CD14-positive monocyte (primary cell): ENCODE measurements at regions not wholly inside any gene's neighbourhood (a gene's known extent, or its start where the extent isn't known, plus 50 kb on each side); places are given as distances from the start of the nearest gene placed in this dataset.

Source experiments
- DNase-seq, 3 donors: peaks; one replicate each; pipeline ENCODE4 v3.0.0-alpha.2; 2011 to 2022
- H2AFZ ChIP-seq: 2 replicates; pipeline ENCODE4 v1.6.0; 2012; ENCODE audit warnings: mild to moderate bottlenecking, low read depth, low read length, inconsistent platforms; ENCODE audit not compliant: insufficient read depth, poor library complexity, severe bottlenecking
- H3K27ac ChIP-seq, 2 donors: 1 replicate in 1 of 2; 2 replicates in 1 of 2; pipeline ENCODE4 v1.5.1; 2012 to 2013; ENCODE audit warnings: low read length in 2 of 2, control low read depth in 1 of 2, inconsistent platforms in 1 of 2, low read depth in 1 of 2, mild to moderate bottlenecking in 1 of 2
- H3K27me3 ChIP-seq, 2 donors: one replicate each; pipeline versions ENCODE4 v1.6.0 to v1.6.1; 2011 to 2013; ENCODE audit warnings: low read length in 2 of 2; ENCODE audit not compliant: control insufficient read depth in 2 of 2, insufficient read depth in 2 of 2
- H3K36me3 ChIP-seq, 2 donors: replicated peaks in 1 of 2; 1 replicate in 1 of 2; 2 replicates in 1 of 2; pipeline versions ENCODE4 v1.5.1 to v1.6.1; 2012 to 2013; ENCODE audit warnings: low read length in 2 of 2, control low read depth in 1 of 2, inconsistent platforms in 1 of 2, mild to moderate bottlenecking in 1 of 2; ENCODE audit not compliant: insufficient read depth in 2 of 2, control insufficient read depth in 1 of 2
- H3K4me1 ChIP-seq, 2 donors: 1 replicate in 1 of 2; 2 replicates in 1 of 2; pipeline versions ENCODE4 v1.5.1 to v1.6.1; 2012 to 2013; ENCODE audit warnings: low read length in 2 of 2, control low read depth in 1 of 2, inconsistent platforms in 1 of 2, mild to moderate bottlenecking in 1 of 2, moderate library complexity in 1 of 2; ENCODE audit not compliant: insufficient read depth in 2 of 2, control insufficient read depth in 1 of 2
- H3K4me2 ChIP-seq: replicated peaks from 2 replicates; pipeline ENCODE3; 2012; ENCODE audit warnings: low read length, moderate library complexity, mild to moderate bottlenecking; ENCODE audit not compliant: poor library complexity, severe bottlenecking; ENCODE audit errors: extremely low read depth
- H3K4me3 ChIP-seq, 3 experiments: fragments of 200-600 bp in 1 of 3; sonication (generic) in 1 of 3; replicated peaks in 1 of 3; 1 replicate in 2 of 3; 2 replicates in 1 of 3; pipeline ENCODE4 v1.5.1; 2011 to 2013; ENCODE audit warnings: low read length in 3 of 3, mild to moderate bottlenecking in 3 of 3, control low read depth in 2 of 3, low read depth in 2 of 3, inconsistent platforms in 1 of 3, moderate library complexity in 1 of 3
- H3K79me2 ChIP-seq: 2 replicates; pipeline ENCODE4 v1.6.0; 2012; ENCODE audit warnings: mild to moderate bottlenecking, control low read depth, inconsistent platforms, low read length, moderate library complexity; ENCODE audit not compliant: insufficient read depth
- H3K9ac ChIP-seq: 2 replicates; pipeline ENCODE4 v1.6.0; 2017; ENCODE audit warnings: low read length, mild to moderate bottlenecking; ENCODE audit not compliant: insufficient read depth, poor library complexity, severe bottlenecking
- H3K9me3 ChIP-seq, 2 donors: replicated peaks in 1 of 2; 1 replicate in 1 of 2; 2 replicates in 1 of 2; pipeline versions ENCODE4 v1.5.1 to v1.6.1; 2012 to 2013; ENCODE audit warnings: low read length in 2 of 2, control low read depth in 1 of 2; ENCODE audit not compliant: control insufficient read depth in 1 of 2, insufficient read depth in 1 of 2
- H4K20me1 ChIP-seq: 2 replicates; pipeline ENCODE4 v1.6.0; 2012; ENCODE audit warnings: mild to moderate bottlenecking, low read length, control low read depth, moderate library complexity; ENCODE audit not compliant: insufficient read depth
- H3K27ac Mint-ChIP-seq, 7 donors: one replicate each; pipeline ENCODE4 v1.8.0; 2020; ENCODE audit warnings: mild to moderate bottlenecking in 7 of 7, mixed read lengths in 7 of 7, moderate library complexity in 6 of 7, inconsistent platforms in 2 of 7
- H3K27me3 Mint-ChIP-seq, 3 donors: one replicate each; pipeline ENCODE4 v1.8.0; 2021 to 2022; ENCODE audit warnings: low read depth in 3 of 3, mild to moderate bottlenecking in 3 of 3, mixed read lengths in 3 of 3, moderate library complexity in 3 of 3, inconsistent platforms in 1 of 3
- H3K36me3 Mint-ChIP-seq, 2 donors: one replicate each; pipeline ENCODE4 v1.8.0; 2020; ENCODE audit warnings: mixed read lengths in 2 of 2, inconsistent platforms in 1 of 2, mild to moderate bottlenecking in 1 of 2
- H3K4me1 Mint-ChIP-seq: one replicate; pipeline ENCODE4 v1.8.0; 2020; ENCODE audit warnings: mild to moderate bottlenecking, mixed read lengths
- H3K4me3 Mint-ChIP-seq, 2 donors: one replicate each; pipeline ENCODE4 v1.8.0; 2020; ENCODE audit warnings: mild to moderate bottlenecking in 2 of 2, mixed read lengths in 2 of 2, moderate library complexity in 1 of 2
- H3K9me3 Mint-ChIP-seq, 7 donors: one replicate each; pipeline ENCODE4 v1.8.0; 2020 to 2022; ENCODE audit warnings: mixed read lengths in 7 of 7, mild to moderate bottlenecking in 6 of 7, moderate library complexity in 6 of 7, inconsistent platforms in 2 of 7
- WGBS: methylation state at CpG from one replicate; pipeline ENCODE4 v1.1.5; 2013; ENCODE audit warnings: missing lambda C conversion rate; ENCODE audit not compliant: insufficient coverage; 5-methylcytosine and 5-hydroxymethylcytosine counted together
- intact Hi-C, 2 donors: fragments of 100-400 bp; cut with micrococcal nuclease; formaldehyde crosslinking; loops; one replicate each; pipeline versions ENCODE4 v1.15.0 to v1.15.1; 2023
- TF ChIP-seq, protein P1 (sequence below): fragments of 200-600 bp; IDR thresholded peaks from one replicate; pipeline ENCODE4 v1.8.0; 2022; ENCODE audit warnings: antibody characterized with exemption, mild to moderate bottlenecking

- Histone ChIP-seq H3K36me3 (no peaks in the 10 kb centered on the region), H3K4me2 (no peak overlapping the region), H3K9me3 (peaks cover 0 to 3% of the 10 kb centered on the region in 2 donors), H3K79me2 (no peaks in the 10 kb centered on the region), H3K9ac (no peak overlapping the region), H2AFZ (no peak overlapping the region), H3K4me1 (no peaks in the 10 kb centered on the region), H3K4me3 (no peak overlapping the region), H3K27ac (no peak overlapping the region), H4K20me1 (no peaks in the 10 kb centered on the region), H3K27me3 (peaks cover 0 to 7% of the 10 kb centered on the region in 2 donors)
- peak overlapping the region in 1 of 2 donors; percentile 13 for H3K4me3 Mint-ChIP-seq
- intact Hi-C loops: no loop called here
- no peaks in the 10 kb centered on the region for H3K4me1 Mint-ChIP-seq
- DNase-seq: no peak
- H3K36me3 Mint-ChIP-seq: no peaks in the 10 kb centered on the region
- peaks cover 21 to 37% (median 22%) of the 10 kb centered on the region in 3 donors for H3K27me3 Mint-ChIP-seq
- peak overlapping the region in 1 of 7 donors; percentile 13 for H3K27ac Mint-ChIP-seq
- peaks cover 0 to 2% (median 0%) of the 10 kb centered on the region in 7 donors for H3K9me3 Mint-ChIP-seq
- 86% methylated on average over 8 of the region's 8 CpGs for WGBS
- TF ChIP-seq, protein P1, sequence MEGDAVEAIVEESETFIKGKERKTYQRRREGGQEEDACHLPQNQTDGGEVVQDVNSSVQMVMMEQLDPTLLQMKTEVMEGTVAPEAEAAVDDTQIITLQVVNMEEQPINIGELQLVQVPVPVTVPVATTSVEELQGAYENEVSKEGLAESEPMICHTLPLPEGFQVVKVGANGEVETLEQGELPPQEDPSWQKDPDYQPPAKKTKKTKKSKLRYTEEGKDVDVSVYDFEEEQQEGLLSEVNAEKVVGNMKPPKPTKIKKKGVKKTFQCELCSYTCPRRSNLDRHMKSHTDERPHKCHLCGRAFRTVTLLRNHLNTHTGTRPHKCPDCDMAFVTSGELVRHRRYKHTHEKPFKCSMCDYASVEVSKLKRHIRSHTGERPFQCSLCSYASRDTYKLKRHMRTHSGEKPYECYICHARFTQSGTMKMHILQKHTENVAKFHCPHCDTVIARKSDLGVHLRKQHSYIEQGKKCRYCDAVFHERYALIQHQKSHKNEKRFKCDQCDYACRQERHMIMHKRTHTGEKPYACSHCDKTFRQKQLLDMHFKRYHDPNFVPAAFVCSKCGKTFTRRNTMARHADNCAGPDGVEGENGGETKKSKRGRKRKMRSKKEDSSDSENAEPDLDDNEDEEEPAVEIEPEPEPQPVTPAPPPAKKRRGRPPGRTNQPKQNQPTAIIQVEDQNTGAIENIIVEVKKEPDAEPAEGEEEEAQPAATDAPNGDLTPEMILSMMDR: no peak
Measured at GRCh38 chr6:2469428-2469827, 224.0 kb upstream of the GMDS start.

GRCh38 chr6:2468601-2468955, 223.2 kb upstream of the GMDS start:
- no peaks in the 10 kb centered on the region for H3K4me1 Mint-ChIP-seq
- no peak overlapping the region for H3K27ac ChIP-seq
- H3K4me1 ChIP-seq: no peaks in the 10 kb centered on the region
- no peaks in the 10 kb centered on the region for H3K36me3 Mint-ChIP-seq
- no peaks in the 10 kb centered on the region for H3K36me3 ChIP-seq
- peak overlapping the region in 1 of 2 donors; percentile 40 for H3K4me3 Mint-ChIP-seq
- no peak overlapping the region for H2AFZ ChIP-seq
- H3K9ac ChIP-seq: no peak overlapping the region
- no peaks in the 10 kb centered on the region for H4K20me1 ChIP-seq
- no peak overlapping the region for H3K27ac Mint-ChIP-seq
- H3K9me3 ChIP-seq: no peaks in the 10 kb centered on the region
- intact Hi-C loops: no loop called here
- TF ChIP-seq, protein P1: no peak
- H3K27me3 ChIP-seq: peaks cover 0 to 7% of the 10 kb centered on the region in 2 donors
- no peak overlapping the region for H3K4me2 ChIP-seq
- no peak overlapping the region for H3K4me3 ChIP-seq
- no peaks in the 10 kb centered on the region for H3K79me2 ChIP-seq
- H3K9me3 Mint-ChIP-seq: peaks cover 0 to under 1% (median 0%) of the 10 kb centered on the region in 7 donors
- H3K27me3 Mint-ChIP-seq: peaks cover 21 to 38% (median 22%) of the 10 kb centered on the region in 3 donors
- 100% methylated on average over 1 of the region's 4 CpGs for WGBS
- DNase-seq: no peak
